ENCODE measurements at regions not wholly inside any gene's neighbourhood (a gene's known extent, or its start where the extent isn't known, plus 50 kb on each side); places are given as distances from the start of the nearest gene placed in this dataset.

DNA sequence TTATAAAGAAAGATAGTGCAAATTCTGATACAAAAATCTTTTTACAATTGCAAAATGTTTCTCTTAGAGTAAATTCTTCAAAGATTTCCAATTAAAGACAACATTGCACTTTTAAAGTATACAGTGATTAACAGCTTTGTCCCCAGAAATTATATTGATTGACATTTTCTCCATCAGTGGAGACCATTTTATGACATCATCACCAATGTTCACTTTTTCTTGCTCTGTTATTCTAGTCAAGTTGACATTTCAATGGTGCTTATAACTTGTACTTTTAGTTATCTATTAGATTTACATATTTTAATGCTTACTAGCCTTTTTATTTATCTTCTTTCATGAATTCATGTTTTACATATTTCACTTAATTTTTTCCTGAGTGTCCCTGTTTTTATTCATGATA, 524.8 kb downstream of the HAO1 start:
- TF ChIP-seq, protein P1, sequence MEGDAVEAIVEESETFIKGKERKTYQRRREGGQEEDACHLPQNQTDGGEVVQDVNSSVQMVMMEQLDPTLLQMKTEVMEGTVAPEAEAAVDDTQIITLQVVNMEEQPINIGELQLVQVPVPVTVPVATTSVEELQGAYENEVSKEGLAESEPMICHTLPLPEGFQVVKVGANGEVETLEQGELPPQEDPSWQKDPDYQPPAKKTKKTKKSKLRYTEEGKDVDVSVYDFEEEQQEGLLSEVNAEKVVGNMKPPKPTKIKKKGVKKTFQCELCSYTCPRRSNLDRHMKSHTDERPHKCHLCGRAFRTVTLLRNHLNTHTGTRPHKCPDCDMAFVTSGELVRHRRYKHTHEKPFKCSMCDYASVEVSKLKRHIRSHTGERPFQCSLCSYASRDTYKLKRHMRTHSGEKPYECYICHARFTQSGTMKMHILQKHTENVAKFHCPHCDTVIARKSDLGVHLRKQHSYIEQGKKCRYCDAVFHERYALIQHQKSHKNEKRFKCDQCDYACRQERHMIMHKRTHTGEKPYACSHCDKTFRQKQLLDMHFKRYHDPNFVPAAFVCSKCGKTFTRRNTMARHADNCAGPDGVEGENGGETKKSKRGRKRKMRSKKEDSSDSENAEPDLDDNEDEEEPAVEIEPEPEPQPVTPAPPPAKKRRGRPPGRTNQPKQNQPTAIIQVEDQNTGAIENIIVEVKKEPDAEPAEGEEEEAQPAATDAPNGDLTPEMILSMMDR (IDR thresholded peaks at IDR 0.05; ENCODE audit: insufficient read depth, low read length, poor library complexity, severe bottlenecking), result no peak
- TF ChIP-seq EZH2phosphoT487 (conservative IDR thresholded peaks at IDR 0.05; ENCODE audit: low read length), result no peak
